Stimulated activated CD8-positive, alpha-beta memory T cell treated with anti-CD3 and anti-CD28 coated beads, Interleukin-15, amount 100 ng/mL, for 4 hours (primary cell): ENCODE measurements at regions not wholly inside any gene's neighbourhood (a gene's known extent, or its start where the extent isn't known, plus 50 kb on each side); places are given as distances from the start of the nearest gene placed in this dataset.
"Not testable (repeated sequence)": the region's sequence is repeated elsewhere in the genome, so short reads cannot be mapped to it uniquely, and the experiment has no call there.

ENCODE experiments used
- DNase-seq, 2 donors: peaks; one replicate each; pipeline ENCODE4 v3.0.0-alpha.2; 2020; ENCODE audit warnings: low read depth in 2 of 2

GRCh38 chr13:84207509-84207908 is 325.2 kb upstream of the SLITRK1 start:
- DNase-seq: no peak

GRCh38 chr13:84200971-84201370 is 318.7 kb upstream of the SLITRK1 start:
- no peak for DNase-seq

GRCh38 chr13:84192125-84192524 is 309.9 kb upstream of the SLITRK1 start:
- no peak for DNase-seq

GRCh38 chr13:84191139-84191538 is 308.9 kb upstream of the SLITRK1 start:
- no peak for DNase-seq

- DNase-seq: no peak
These were observed 305.4 kb upstream of the SLITRK1 start for GRCh38 chr13:84187626-84188025.

GRCh38 chr13:84139561-84140158 is 257.4 kb upstream of the SLITRK1 start:
- DNase-seq: no peak

- DNase-seq: peak; percentile 11 to 30
These were observed 255.0 kb upstream of the SLITRK1 start for GRCh38 chr13:84137292-84137691.

- DNase-seq: no peak
These were observed 254.3 kb upstream of the SLITRK1 start for GRCh38 chr13:84136582-84136981.

- DNase-seq: no peak
These were observed 250.2 kb upstream of the SLITRK1 start for GRCh38 chr13:84132491-84132890.

- DNase-seq: no peak
These were observed 249.0 kb upstream of the SLITRK1 start for GRCh38 chr13:84131249-84131648.

- DNase-seq: no peak
These were observed 248.3 kb upstream of the SLITRK1 start for GRCh38 chr13:84130495-84131114.

- no peak for DNase-seq
These were observed 247.7 kb upstream of the SLITRK1 start for GRCh38 chr13:84129966-84130365.

- DNase-seq: no peak
These were observed 245.4 kb upstream of the SLITRK1 start for GRCh38 chr13:84127597-84128128.

- DNase-seq: no peak
These were observed 244.4 kb upstream of the SLITRK1 start for GRCh38 chr13:84126671-84127171.

GRCh38 chr13:84121456-84121855 is 239.2 kb upstream of the SLITRK1 start:
- DNase-seq: no peak

- DNase-seq: no peak
These were observed 236.7 kb upstream of the SLITRK1 start for GRCh38 chr13:84118839-84119409.

GRCh38 chr13:84098273-84098672 is 216.0 kb upstream of the SLITRK1 start:
- DNase-seq: no peak

GRCh38 chr13:84097148-84097547 is 214.9 kb upstream of the SLITRK1 start:
- DNase-seq: no peak

- DNase-seq: no peak
These were observed 213.9 kb upstream of the SLITRK1 start for GRCh38 chr13:84096216-84096615.

GRCh38 chr13:84088996-84089395 is 206.7 kb upstream of the SLITRK1 start:
- no peak for DNase-seq

GRCh38 chr13:84086847-84087162 is 204.5 kb upstream of the SLITRK1 start:
- no peak for DNase-seq

- not testable (repeated sequence) for DNase-seq
These were observed 204.0 kb upstream of the SLITRK1 start for GRCh38 chr13:84086098-84086846.
